T-helper 2 cell (primary cell): ENCODE measurements at regions not wholly inside any gene's neighbourhood (a gene's known extent, or its start where the extent isn't known, plus 50 kb on each side); places are given as distances from the start of the nearest gene placed in this dataset.
"Not testable (repeated sequence)": the region's sequence is repeated elsewhere in the genome, so short reads cannot be mapped to it uniquely, and the experiment has no call there.

Source experiments
- DNase-seq, 5 experiments: peaks; one replicate each; pipeline versions ENCODE4 v3.0.0 to v3.0.0-alpha.2; 2012 to 2022

DNA sequence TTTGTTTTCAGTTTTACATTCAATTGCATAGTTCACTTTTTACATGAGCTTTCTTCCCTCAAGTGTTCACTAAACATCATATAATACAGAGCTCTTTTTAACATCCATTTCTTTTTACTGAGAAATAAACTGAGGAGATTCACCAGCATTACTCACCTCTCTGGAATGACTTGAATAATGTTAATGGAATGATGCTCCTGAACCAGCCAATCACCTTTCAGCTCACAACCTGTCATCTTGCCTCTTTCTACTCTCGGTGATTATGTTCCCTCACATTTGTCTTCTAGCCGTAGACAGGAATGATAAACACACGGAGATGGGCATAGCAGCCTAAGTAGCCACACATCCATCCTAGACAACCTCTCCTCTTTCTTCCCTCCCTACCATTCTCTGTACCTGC lies 301.7 kb downstream of the PAX3 start:
- DNase-seq: no peak

DNA sequence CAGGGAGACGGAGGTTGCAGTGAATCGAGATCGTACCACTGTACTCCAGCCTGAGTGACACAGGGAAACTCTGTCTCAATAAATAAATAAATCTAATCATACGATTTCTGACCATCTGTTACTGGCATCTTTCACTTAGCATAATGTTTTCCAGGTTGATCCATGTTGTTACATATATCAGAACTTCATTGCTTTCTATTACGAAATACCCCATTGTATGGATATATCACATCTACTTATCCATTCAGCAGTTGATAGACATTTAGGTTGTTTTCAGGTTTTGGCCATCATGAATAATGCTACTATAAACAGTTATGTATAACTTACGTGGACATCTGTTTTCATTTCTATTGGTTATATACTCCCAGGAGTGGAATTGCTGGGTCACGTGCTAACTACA lies 303.9 kb downstream of the PAX3 start:
- DNase-seq: no peak

DNA sequence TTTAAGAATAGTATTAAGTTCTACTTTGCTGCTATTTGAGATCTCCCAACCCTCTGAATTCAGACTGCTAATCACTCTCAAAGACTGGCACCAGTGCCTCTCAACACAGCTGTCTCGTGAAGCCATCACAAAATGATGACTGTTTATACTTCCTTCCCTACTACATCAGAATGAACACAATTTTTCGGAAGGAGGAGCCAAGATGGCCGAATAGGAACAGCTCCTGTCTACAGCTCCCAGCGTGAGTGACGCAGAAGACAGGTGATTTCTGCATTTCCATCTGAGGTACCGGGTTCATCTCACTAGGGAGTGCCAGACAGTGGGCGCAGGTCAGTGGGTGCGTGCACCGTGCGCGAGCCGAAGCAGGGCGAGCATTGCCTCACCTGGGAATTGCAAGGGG lies 314.4 kb downstream of the PAX3 start:
- DNase-seq: not testable (repeated sequence)

DNA sequence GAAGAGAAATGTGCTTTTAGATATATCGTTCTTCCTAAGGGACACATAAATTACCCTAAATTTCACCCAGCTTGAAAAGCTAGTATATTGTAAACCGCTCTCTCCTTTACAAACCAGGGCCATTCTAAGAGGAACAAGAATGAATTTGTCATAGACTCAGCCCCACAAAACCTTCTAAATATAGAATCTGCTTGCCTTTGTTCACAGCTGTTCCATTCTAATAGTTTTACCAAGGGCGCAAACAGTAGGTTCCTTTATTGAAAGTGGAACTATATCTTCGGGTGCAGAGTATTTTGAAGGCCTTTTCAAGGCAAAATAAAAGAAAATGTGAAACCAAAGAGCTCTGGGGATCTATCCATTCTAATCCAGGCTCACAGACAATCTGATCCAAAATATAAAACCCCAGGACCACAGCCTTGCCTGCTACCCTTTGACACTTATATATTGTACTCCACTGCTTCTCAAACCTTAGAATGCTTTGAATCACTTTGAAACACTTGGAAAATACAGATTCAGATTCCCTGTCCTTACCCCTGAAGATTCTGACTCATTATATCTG lies 316.8 kb downstream of the PAX3 start:
- DNase-seq: no peak

DNA sequence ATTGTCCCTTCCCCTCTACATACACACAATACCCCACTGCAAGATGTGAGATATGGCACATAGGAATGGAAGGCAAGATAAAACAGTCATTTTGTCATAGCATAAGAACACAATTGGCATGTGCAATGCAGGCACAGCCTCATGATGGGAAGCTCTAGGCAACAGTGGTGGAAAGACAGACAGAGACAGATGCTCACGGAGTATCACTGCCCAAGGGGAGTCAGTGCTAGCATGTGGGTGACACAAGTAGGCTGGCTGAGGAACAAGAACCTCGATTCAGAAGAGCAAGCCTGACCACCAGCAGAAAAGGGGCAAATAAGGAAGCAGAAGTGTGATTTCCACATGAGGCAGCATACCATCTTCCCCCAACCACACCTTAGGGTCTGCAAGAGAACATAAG lies 323.6 kb downstream of the PAX3 start:
- no peak for DNase-seq

DNA sequence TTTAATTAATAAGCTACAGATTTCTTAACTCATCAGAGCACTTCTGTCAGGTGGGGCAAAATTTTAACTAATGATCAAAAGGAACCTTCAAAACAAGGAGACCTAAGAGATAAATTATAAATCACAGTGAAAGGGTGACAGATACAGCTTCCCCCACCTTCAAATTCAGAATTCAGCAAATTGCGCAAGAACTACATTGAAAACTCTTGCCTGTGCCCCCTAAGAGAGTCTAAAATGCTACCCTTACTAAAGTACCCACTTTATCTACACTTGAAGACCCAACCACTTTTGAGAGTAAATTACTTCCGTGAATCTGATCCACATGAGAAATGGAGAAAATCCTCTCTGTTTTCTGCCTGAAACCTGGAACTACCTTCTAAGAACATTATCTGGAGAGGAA lies 324.9 kb downstream of the PAX3 start:
- DNase-seq: no peak

DNA sequence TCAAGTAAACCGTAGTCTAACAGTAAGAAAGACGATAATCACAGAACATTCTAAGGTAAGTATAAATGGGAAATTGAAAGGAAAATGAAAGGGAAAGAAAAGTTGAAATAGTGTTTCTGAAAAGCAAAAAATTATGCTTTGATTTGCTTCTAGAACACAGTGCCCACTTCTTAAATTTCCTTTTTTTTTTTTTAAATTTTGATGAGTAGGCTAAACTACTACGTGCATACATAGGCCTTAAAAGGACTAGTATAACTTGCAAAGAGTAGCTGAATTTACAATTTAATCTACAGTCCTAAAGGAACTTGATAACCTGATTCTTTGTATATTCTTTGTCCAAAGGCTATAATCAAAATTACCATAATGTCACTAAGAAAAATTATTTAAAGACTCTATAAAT lies 325.3 kb downstream of the PAX3 start:
- DNase-seq: no peak

DNA sequence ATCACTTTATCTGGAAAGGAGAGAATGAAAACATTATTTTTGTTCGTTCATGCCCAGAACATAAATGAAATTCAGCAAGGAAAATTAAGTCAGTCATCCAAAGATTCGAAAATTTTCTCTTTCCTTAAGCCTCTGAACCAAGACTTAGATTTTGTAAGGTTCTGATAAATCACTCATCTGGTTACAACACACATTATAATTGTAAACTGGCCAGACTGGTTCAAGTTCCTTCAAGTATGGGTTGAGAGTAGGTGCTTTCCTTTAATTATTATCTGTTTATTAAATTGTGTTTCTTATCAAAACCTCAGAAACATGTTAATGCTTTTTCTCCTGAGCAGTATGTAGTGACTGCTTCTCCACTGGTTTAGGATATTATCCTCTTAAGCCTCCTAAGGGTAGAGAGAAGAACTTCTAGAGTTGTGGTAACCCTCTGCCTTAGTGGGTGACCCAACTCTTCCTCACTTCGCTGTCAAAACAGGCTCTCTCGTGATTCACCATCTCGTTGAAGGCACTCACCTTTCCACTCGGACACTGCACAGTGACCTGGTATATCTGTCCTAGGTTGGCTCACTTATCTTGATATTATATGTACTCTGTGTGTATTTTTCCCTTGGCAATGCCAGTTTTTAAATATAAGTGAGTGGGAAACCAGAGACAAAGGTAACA lies 325.9 kb downstream of the PAX3 start:
- no peak for DNase-seq

DNA sequence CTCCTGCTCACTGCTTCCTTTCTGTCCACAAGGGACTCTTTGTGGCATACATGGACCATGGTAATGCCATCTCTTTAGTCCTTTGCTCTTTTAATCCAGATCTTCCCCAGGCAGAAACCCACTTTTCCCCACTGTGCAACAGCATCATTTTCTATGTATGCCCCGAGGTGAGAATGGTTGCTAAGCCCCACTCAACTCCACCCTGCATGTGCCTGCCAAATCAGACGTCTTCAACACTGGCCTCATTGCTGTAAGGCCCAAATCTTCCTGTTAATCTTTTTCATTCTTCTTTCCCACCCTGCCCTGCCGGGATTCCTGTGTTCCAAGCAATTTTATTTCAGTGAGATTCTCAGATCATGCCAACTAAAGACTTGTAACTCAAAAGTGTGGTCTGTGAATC lies 328.4 kb downstream of the PAX3 start:
- no peak for DNase-seq

DNA sequence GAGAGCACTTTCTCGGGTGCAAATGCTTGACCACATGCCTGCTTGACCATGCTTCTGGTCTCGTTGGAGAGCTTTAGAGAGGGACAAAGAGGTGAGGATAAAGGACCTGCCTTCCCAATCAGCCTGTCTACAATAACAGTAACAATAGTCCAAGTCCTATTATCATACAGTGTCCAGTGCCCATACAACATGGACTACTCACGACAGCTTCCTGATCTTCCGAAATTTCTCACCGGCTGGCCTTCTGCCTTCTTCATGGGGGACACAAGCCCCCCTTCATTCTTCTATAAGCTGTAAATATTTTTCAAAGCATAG lies 329.0 kb downstream of the PAX3 start:
- no peak for DNase-seq

DNA sequence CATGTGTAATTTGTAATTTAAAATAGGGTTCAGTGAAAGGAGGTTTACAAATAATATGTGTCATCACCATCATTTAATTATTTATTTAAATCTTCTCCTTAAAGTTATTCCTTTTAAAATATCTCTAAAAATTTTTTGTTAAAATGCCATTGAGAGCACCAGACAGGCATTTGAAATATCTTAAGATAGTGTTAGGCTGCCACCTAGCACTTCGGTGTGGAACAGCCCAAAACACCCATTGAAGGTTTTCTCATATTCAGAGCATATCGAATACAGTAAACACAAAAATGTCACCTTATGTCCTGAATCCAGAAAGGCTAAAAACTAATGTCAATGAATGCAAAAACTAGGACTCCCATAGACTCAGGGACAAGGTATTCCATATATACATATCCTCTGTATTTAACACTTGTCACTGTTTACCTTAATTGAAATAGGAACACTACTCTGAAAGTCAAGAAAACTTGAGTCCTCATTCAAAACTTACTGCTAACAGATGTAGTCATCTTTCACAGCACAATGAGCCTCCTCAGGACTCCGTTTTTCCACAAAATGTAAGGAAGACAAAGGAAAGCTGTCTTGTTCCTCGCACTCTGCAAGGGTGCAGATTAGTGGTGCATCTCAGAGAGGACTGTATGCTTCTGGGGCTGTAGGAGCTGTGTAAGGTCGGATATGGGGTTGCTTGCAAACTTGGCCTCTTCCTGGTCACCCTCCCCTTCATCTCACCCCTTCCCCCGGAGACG lies 329.5 kb downstream of the PAX3 start:
- DNase-seq: peak in 1 of 5 experiments; percentile 10

DNA sequence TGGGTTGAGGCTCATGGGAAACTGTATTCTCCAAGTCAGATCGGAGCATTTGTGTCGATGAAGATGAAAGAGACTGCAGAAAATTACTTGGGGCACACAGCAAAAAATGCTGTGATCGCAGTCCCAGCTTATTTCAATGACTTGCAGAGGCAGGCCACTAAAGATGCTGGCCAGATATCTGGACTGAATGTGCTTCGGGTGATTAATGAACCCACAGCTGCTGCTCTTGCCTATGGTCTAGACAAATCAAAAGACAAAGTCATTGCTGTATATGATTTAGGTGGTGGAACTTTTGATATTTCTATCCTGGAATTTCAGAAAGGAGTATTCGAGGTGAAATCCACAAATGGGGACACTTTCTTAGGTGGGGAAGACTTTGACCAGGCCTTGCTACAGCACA lies 336.6 kb downstream of the PAX3 start:
- DNase-seq: no peak

DNA sequence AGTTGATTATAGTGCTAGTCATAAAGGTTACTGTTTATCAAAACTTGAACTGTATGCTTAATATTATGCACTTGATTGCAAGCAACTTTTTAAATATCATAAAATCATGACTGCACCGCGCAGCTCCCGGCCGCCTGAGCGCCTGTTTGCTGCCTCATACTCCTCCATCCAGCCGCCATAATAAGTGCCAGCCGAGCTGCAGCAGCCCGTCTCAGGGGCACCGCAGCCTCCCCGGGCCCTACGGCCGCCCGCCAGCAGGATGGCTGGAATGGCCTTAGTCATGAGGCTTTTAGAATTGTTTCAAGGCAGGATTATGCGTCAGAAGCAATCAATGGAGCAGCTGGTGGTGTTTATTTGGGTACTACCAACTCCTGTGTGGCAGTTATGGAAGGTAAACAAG lies 337.2 kb downstream of the PAX3 start:
- DNase-seq: no peak

DNA sequence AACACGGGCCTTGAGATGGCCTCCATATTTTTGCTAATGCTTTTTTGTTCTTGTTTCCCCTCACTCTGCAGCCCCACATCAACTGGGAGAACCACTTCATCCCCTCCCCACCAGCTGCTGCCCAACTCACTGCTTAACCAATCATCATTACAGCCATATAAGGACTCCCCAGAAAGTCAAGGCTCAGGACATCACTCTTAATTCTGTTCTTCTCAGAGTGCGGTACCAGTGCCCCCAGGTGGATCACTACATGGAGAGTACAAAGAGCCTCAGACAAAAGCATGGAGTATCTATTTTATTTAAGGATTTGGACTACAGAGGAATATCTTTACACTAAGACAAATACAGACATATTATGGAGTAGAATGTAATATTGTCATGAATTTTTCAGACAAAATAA lies 340.6 kb downstream of the PAX3 start:
- no peak for DNase-seq

DNA sequence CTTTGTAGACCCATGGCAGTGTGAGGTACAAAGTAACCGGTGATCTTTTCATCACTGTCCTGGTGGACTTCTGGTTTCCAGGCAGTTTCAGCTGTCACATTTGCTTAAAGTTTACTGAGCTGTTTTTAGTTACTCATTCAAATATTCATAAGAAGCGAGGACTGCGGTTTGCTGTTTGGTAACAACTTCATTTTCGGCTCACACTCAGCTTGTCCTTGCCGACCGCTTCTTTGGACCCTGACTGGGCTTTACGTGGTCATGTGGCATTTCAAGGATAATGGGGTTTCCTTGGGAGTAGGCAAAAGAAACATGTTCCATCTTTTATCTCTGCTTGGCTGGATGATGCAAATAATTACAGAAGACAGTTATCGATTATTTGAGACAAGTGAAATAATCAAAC lies 350.7 kb downstream of the PAX3 start:
- DNase-seq: no peak

DNA sequence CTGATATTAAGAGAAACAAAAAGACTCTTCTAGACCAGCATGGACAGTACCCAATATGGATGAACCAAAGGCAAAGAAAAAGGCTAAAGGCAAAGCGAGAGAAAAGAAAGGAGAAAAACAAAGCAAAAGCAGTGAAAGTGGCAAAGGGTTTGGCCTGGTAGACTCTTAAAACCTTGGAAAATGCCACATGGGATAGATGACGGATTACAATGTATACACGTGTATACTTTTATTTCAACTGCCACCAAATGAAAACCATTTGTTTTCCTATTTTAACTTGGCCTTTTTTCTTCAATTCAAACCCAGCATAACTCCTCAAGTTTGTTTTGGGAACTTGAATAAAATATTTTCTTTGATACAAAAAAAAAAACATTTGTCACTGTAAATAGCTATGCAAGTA lies 354.3 kb downstream of the PAX3 start:
- DNase-seq: not testable (repeated sequence)

DNA sequence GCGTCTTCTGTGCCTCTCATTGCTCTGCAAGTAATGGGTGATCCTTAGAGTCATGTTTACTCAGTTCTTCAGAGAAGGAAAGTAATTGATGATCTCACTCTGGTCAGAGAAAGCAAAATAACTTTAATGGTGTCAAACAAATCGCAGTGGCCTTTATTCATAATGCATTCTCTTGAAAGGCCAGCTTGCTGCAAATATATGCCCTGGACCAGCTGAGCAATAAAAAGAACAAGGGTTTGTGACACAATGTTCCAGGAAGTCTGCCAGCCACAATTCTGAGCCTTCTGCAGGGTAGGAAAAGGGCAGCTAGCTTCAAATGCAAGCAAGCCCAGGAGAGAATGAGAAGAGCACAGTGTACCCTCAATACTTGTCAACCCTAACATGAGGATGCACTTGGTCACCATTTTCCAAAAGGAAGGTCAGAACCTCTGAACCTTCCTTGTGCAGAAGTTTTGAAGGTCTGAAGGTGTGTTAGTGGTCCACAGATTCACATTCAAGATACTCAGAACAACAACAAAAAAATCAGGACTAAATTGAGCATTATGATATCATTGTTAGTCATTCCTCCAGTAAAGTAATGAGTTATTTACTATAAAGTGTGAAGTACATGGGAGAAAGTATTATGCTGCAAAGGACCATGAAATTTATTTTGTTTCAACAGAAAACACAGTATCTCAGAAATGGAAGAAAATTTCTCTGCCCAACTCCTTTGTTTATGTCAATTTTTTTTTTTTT lies 355.6 kb downstream of the PAX3 start:
- DNase-seq: no peak

DNA sequence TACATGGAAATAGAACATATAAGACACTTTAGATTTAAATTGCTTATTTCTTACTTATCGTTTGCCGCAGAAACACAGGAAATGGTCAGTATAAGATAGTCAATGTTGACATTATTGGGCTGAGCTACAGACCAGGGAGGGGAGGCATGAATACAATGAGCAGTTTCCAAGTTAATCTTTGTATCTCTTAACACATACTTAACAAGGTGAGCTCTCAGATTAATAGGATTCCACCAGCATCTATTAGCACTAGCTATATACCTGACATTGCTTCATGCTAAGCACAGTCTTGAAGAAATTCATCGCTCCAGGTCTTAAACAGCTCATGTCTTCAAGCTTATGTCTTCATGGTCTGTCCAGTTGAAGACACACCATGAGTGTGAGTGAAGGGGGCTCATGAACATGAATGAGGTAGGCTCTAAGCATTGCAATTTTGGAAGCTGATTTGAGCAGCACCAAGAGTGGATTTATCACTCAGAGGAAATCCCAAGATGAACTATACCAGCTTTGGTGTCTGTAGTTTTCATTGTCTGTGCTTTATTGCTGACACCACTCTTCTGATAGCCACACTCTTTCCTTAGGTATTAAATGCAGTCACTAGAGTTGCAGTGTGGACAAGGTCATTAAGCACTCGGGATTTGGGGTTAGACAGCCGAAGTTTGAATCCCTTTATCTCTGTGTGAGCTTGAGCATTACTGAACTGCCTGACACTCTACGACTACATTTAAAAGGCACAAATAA lies 359.3 kb upstream of the EPHA4 start:
- no peak for DNase-seq

DNA sequence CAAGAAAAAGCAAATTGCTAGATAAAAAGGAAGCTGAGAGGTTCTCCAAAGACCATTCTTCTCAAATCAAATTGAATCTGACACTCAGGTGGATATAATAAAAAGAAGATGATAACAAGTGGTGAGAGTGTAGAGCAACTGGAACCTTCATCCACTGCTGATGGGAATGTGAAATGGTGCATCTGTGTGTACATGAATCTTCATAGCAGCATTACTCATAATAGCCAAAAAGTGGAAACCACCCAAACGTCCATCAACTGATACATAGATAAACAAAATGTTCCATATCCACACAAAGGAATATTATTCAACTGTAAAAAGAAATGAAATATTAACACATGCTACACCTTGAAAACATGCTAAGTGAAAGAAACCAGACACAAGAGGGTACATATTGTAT lies 357.2 kb upstream of the EPHA4 start:
- no peak for DNase-seq

DNA sequence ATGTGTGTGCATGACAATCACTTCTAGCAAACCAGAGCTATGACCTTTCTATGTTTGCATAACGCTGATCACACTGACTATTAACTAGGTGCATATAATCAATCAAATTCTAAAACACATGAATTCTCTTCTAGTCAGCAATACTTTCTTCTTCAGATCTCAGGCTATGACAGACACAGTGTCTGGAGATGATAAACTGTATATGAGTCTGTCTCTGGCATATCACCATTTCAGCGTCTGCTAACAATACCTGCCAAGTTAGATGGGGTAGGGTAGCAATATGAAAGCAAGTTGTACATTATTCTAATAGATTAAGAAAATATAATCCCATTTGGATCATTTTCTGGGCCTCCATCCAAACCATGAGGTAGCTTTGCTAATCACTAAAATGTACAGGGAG lies 354.2 kb upstream of the EPHA4 start:
- DNase-seq: no peak

DNA sequence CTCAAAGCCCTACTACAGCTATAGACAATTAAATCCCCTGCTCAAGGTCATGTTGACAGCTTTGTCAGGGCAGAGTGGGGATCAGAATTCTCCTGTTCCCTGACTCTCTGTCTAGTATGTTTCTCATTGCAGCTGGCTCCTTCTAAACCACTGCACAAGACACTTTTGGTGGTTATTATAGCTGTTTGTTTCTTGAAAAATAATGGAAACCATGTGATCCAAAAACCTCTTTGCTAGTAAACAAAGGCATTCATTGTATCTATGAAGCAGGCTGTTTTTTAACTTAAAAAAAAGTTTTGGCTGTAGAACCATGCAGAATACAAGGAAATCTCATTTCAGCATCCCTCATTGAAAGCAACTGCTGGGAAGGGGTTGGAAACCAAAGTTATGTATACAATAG lies 352.5 kb upstream of the EPHA4 start:
- no peak for DNase-seq

DNA sequence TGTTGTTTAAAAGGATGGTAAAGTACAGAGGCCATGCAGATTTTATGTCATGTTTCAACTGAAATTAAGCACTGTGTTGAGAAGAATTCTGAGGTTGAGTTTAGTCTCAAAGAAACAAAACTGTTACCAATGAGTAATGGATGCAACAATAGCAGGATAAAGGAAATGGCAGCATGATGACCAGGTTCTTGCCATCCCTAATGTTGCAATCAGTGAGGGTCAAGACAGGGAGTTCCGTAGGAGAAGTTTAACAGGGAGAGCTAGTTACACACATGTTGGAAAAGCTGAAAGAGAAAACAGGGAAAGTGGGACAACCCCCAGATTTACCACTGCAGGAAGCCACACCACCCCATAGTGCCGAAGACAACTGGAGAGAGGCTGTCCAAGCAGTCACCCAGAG lies 343.8 kb upstream of the EPHA4 start:
- no peak for DNase-seq

DNA sequence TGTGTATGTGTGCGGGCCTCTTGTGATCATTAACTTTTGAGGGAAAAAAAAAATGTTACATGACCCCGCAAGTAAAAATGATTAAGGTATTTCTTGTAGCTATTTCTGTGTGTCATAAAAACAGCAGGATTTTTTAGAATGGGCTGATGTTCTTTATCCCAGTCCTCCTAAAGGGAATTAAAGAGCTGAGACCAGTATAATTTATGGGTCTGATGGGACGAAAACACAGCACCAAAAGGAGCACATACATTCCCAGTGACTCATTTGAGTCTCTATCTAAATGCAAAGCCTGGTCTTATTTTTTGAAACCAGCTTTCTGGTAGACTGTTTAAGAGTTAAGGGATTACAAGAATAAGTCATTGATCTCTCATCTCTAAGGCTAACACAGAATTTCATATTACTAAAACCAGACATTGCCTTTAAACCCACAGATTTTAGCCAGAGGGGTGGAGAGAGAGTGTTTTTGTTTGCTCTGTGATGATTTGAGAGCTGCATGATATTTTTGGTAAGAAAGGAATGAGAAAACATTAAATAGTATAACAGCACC lies 342.3 kb upstream of the EPHA4 start:
- no peak for DNase-seq
